ENCODE measurements at regions not wholly inside any gene's neighbourhood (a gene's known extent, or its start where the extent isn't known, plus 50 kb on each side); places are given as distances from the start of the nearest gene placed in this dataset.

GRCh38 chr13:40079721-40080120 lies 424.3 kb downstream of the COG6 start (continued):
- TF ChIP-seq, protein P1, sequence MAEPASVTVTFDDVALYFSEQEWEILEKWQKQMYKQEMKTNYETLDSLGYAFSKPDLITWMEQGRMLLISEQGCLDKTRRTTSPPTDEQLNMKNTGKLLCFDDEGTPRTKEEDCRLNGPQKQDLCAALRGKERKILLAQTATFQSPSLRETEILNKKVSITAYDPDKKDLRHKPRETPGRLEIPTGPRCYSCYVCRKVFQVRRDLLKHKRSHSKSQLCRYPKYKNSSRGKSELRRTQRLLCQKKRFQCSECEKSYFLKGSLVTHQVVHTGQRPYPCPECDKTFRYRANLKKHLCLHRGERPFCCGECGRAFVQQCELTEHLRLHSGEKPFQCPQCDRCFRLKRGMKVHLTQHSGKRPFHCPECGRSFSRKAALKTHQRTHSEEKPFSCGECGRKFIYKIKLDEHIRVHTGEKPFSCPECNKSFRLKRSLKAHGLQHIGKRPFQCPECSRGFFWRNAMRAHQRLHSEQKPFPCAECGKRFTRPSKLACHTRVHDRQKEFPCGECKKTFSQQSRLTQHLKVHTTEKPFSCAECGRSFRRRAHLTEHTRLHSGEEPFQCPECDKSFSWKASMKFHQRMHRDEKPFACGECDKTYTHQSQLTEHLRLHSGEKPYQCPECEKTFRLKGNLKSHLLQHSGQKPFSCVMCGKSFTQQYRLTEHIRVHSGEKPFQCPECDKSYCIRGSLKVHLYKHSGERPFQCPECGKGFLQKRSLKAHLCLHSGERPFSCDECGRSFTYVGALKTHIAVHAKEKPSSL (CRISPR knock-in tag; conservative IDR thresholded peaks at IDR 0.05): no peak
- TF ChIP-seq ZBTB43 (CRISPR knock-in tag; IDR thresholded peaks at IDR 0.05) (no peak), ZNF416 (CRISPR knock-in tag; IDR thresholded peaks at IDR 0.05) (no peak), FOXP4 (CRISPR knock-in tag; IDR thresholded peaks at IDR 0.05) (no peak), NR2C2 (CRISPR knock-in tag; IDR thresholded peaks at IDR 0.05) (no peak), HMGA2 (CRISPR knock-in tag; IDR thresholded peaks at IDR 0.05) (no peak), GRHL2 (CRISPR knock-in tag; IDR thresholded peaks at IDR 0.05; ENCODE audit: insufficient replicate concordance, severe bottlenecking) (no peak)
- TF ChIP-seq, protein P2, sequence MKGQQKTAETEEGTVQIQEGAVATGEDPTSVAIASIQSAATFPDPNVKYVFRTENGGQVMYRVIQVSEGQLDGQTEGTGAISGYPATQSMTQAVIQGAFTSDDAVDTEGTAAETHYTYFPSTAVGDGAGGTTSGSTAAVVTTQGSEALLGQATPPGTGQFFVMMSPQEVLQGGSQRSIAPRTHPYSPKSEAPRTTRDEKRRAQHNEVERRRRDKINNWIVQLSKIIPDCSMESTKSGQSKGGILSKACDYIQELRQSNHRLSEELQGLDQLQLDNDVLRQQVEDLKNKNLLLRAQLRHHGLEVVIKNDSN (CRISPR knock-in tag; IDR thresholded peaks at IDR 0.05): no peak
- TF ChIP-seq, protein P3, sequence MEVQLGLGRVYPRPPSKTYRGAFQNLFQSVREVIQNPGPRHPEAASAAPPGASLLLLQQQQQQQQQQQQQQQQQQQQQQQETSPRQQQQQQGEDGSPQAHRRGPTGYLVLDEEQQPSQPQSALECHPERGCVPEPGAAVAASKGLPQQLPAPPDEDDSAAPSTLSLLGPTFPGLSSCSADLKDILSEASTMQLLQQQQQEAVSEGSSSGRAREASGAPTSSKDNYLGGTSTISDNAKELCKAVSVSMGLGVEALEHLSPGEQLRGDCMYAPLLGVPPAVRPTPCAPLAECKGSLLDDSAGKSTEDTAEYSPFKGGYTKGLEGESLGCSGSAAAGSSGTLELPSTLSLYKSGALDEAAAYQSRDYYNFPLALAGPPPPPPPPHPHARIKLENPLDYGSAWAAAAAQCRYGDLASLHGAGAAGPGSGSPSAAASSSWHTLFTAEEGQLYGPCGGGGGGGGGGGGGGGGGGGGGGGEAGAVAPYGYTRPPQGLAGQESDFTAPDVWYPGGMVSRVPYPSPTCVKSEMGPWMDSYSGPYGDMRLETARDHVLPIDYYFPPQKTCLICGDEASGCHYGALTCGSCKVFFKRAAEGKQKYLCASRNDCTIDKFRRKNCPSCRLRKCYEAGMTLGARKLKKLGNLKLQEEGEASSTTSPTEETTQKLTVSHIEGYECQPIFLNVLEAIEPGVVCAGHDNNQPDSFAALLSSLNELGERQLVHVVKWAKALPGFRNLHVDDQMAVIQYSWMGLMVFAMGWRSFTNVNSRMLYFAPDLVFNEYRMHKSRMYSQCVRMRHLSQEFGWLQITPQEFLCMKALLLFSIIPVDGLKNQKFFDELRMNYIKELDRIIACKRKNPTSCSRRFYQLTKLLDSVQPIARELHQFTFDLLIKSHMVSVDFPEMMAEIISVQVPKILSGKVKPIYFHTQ (CRISPR knock-in tag; IDR thresholded peaks at IDR 0.05): no peak

- CTCF ChIA-PET: interaction anchor here (1.3 kb wide), 1 partner anchor 11 kb away, joined by 3 read pairs; no protein-coding TSS in a partner anchor
Observed at GRCh38 chr13:40080676-40081075, 425.2 kb downstream of the COG6 start.

More at GRCh38 chr13:40080676-40081075, 425.2 kb downstream of the COG6 start:
- POLR2A ChIA-PET: no interaction called here
- Mint-ChIP-seq H3K4me3 (no peak overlapping the region), H3K36me3 (peaks cover 5% of the 10 kb centered on the region), H3K27me3 (ENCODE audit: low read depth) (no peaks in the 10 kb centered on the region; the same call in 1 of the 2 replicates), H3K9me3 (peaks cover 11% of the 10 kb centered on the region), H3K27ac (no peak overlapping the region), H3K4me1 (peaks cover 4% of the 10 kb centered on the region; the same call in 1 of the 2 replicates)
- ATAC-seq (no peak), DNase-seq (ENCODE audit: low spot score) (no peak)
- TF ChIP-seq NFE2L1 (CRISPR knock-in tag; IDR thresholded peaks at IDR 0.05) (no peak), NR3C1 (CRISPR knock-in tag; conservative IDR thresholded peaks at IDR 0.05; ENCODE audit: low read depth) (no peak), SP1 (CRISPR knock-in tag; conservative IDR thresholded peaks at IDR 0.05) (no peak), HMGXB4 (CRISPR knock-in tag; IDR thresholded peaks at IDR 0.05) (no peak), ZNF396 (CRISPR knock-in tag; IDR thresholded peaks at IDR 0.05; ENCODE audit: borderline replicate concordance) (no peak), ZNF121 (CRISPR knock-in tag; IDR thresholded peaks at IDR 0.05) (no peak)
- TF ChIP-seq, protein P4, sequence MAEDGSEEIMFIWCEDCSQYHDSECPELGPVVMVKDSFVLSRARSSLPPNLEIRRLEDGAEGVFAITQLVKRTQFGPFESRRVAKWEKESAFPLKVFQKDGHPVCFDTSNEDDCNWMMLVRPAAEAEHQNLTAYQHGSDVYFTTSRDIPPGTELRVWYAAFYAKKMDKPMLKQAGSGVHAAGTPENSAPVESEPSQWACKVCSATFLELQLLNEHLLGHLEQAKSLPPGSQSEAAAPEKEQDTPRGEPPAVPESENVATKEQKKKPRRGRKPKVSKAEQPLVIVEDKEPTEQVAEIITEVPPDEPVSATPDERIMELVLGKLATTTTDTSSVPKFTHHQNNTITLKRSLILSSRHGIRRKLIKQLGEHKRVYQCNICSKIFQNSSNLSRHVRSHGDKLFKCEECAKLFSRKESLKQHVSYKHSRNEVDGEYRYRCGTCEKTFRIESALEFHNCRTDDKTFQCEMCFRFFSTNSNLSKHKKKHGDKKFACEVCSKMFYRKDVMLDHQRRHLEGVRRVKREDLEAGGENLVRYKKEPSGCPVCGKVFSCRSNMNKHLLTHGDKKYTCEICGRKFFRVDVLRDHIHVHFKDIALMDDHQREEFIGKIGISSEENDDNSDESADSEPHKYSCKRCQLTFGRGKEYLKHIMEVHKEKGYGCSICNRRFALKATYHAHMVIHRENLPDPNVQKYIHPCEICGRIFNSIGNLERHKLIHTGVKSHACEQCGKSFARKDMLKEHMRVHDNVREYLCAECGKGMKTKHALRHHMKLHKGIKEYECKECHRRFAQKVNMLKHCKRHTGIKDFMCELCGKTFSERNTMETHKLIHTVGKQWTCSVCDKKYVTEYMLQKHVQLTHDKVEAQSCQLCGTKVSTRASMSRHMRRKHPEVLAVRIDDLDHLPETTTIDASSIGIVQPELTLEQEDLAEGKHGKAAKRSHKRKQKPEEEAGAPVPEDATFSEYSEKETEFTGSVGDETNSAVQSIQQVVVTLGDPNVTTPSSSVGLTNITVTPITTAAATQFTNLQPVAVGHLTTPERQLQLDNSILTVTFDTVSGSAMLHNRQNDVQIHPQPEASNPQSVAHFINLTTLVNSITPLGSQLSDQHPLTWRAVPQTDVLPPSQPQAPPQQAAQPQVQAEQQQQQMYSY (CRISPR knock-in tag; IDR thresholded peaks at IDR 0.05): no peak
